Activated CD8-positive, alpha-beta memory T cell treated with anti-CD3 and anti-CD28 coated beads, Interleukin-2, amount 50 U/mL, for 4 hours (primary cell): ENCODE measurements at regions not wholly inside any gene's neighbourhood (a gene's known extent, or its start where the extent isn't known, plus 50 kb on each side); places are given as distances from the start of the nearest gene placed in this dataset.
"Not testable (repeated sequence)": the region's sequence is repeated elsewhere in the genome, so short reads cannot be mapped to it uniquely, and the experiment has no call there.

Source experiments
- DNase-seq: peaks from one replicate; pipeline ENCODE4 v3.0.0-alpha.2; 2020

- no peak for DNase-seq
These were observed 67.2 kb downstream of the BUB3 start for GRCh38 chr10:123221418-123221817.

DNA sequence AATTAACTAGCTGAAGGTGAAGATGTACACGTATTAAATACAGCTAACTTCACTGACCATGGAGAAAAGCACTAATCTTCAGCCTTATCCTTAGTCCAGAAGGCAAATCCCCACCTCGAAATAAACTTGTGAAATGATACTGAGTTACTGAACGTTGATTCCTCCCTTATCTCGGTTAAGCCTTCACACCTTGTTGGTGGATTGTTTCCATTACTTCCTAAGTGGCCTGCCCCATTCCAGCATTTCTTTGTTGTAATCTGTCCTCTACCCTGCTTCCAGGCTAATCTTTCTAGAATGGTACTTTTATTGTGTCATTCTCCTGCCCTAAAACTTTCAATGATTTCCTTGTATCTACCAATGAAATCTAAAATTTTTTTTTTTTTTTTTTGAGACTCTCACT, 68.6 kb downstream of the BUB3 start:
- no peak for DNase-seq

GRCh38 chr10:123227706-123228105, 73.5 kb downstream of the BUB3 start:
- DNase-seq = no peak

DNA sequence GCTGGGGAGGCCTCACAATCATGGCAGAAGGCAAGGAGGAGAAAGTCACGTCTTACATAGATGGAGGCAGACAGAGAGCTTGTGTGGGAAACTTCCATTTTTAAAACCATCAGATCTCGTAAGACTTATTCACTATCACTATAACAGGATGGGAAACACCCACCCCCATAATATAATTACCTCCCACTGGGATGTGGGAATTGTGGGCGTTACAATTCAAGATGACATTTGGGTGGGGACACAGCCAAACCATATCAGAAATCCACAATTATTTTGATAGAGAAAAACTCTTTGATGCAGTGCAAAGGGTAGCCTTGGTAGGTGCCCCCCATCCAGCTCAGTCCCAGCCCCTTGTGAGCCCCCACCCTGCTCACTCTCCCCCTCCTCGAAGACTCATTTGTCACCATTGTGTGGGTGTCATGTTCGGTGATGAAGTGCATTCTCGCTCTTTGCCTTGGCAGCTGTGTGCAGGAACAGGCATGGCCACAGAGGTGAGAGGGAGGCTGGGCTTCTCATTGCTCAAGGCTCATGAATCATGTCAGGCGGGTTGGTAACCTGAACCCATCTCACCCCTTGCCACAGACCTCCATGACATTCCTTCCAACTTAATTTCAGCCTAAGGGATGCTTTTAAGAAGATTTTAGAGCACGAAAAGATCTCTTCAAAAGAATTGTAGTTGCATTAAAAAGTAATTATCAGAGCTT, 75.9 kb downstream of the BUB3 start:
- DNase-seq = no peak

GRCh38 chr10:123232879-123233278, 78.7 kb downstream of the BUB3 start:
- DNase-seq = not testable (repeated sequence)

DNA sequence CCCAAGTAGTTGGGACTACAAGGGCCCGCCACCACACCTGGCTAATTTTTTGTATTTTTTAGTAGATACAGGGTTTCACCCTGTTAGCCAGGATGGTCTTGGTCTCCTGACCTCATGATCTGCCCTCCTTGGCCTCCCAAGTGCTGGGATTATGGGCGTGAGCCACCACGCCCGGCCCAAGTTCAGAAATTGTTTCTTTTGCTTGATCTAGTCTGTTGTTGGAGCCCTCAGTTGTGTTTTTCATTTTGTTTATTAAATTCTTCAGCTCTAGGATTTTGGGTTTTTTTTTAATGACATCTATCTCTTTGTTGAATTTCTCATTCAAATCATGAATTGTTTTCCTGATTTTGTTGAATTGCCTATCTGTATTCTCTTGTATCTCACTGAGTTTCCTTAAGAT, 80.8 kb downstream of the BUB3 start:
- not testable (repeated sequence) for DNase-seq

- no peak for DNase-seq
These were observed 81.9 kb downstream of the BUB3 start for GRCh38 chr10:123236126-123236525.

DNA sequence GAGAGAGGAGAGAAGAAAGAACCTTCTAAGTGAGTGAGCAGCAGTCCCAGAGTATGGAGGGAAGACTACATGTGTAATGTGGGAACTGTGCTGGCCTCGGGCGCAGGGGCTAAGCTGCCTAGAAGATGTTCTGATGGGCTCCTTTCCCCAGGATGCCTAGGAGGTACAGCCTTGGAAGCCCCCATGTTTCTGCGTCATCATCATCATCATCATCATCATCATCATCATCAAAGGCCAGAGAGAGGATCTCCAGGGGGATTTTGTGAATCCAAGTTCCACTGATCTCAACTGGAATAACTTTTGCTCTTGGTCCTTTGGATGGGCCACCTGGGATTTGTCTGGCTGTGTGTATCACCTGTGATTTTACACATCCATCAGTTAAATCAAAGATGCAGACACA, 86.0 kb downstream of the BUB3 start:
- no peak for DNase-seq

GRCh38 chr10:123240776-123241175, 86.6 kb downstream of the BUB3 start:
- DNase-seq = no peak

DNA sequence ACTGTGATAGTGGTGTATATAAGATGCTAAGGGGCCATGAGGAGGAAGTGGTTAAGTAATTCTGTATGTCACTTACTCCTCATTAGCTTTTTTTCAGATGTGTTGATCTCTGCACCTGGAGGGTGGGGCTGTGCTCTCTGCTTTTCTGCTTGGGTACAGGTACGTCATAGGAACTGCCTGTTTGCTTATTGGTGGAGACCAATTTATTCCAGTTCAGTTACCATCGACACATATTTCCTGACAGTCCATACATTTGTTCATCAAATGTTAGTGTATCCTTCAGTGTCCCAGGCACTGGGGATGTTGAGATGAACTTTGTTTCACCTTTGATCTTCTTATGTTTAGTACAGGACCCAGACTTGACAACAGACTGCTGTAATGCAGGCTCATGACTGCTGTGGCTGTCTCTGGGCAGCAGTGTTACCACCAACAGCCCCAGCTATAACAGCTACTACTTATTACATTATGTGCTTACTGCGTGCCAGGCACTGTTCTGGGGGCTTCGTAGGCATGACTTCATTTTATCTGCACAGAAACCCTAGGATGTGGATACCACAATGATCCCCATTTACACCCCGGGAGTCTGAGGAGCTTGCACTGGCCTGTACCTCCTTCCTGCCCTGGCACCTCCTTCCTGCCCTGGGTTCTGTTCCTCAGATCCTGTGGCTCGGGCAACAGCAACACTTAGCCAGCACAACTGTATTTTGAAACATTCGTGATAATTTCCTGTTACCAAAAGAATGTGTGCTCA, 87.4 kb downstream of the BUB3 start:
- DNase-seq = peak; percentile 22

DNA sequence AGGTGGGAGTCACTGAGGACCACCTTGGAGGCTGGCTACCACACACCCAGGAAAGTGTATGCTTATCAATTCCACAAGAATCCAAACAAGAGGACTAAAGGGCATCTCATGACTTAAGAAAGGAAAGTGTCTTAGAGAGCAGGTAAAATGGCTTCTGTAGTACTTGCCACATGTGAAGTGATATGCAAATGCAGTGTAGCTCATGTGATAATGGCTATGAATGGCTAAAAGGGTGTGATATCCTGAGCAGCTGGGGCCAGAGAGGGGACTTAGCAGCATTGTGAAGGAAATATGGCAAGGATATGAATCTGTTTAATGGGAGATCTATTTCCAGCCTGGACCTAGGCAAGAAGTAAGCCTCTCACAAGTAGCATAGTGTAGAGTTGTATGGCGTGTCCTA, 90.5 kb downstream of the BUB3 start:
- no peak for DNase-seq

- no peak for DNase-seq
These were observed 91.1 kb downstream of the BUB3 start for GRCh38 chr10:123245264-123245663.

GRCh38 chr10:123249894-123250293, 95.7 kb downstream of the BUB3 start:
- no peak for DNase-seq

DNA sequence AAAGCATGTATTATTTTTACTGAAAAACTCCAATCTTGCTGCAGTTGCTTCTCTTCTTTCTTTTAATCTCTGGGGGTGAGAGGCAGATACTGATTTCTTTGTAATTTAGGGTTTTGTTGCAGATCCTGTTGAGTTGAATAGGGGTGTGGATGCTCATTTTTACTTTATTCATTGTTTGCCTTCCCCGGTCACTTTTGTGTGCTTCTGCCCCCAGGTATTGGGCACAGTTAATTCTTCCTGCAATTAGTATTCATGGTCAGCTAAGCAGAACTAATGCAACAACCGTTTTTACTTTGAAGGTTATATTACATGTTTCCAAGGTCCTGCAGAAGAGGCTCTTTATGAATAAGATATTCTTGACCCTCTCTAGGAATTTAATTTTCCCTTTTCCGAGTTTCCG, 96.4 kb downstream of the BUB3 start:
- no peak for DNase-seq

GRCh38 chr10:123252779-123253178, 98.6 kb downstream of the BUB3 start:
- no peak for DNase-seq

- DNase-seq = not testable (repeated sequence)
These were observed 100.1 kb downstream of the BUB3 start for GRCh38 chr10:123254343-123254742.

- DNase-seq = no peak
These were observed 103.8 kb downstream of the BUB3 start for GRCh38 chr10:123257904-123258456.

DNA sequence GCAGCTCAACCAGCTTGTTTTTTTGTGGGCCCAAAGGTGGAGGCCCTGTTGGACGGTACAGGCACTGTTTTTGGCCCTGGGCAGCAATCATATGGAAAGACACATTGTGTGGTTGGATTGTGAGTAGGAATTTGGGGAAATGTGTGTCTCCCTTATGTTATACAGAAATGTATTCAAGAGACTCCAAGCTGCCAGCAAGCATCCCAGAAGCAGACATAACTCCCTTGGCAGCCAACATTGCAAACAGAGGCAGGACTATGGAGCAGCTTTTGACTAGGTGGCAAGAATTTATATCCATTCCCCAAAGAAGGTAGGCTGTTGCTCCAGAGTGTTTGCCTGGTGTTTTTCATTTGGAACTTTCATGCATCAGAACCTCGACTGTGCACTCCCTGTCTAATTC, 104.9 kb downstream of the BUB3 start:
- no peak for DNase-seq

- no peak for DNase-seq
These were observed 105.6 kb downstream of the BUB3 start for GRCh38 chr10:123259791-123260190.

- no peak for DNase-seq
These were observed 108.3 kb downstream of the BUB3 start for GRCh38 chr10:123262456-123262855.

DNA sequence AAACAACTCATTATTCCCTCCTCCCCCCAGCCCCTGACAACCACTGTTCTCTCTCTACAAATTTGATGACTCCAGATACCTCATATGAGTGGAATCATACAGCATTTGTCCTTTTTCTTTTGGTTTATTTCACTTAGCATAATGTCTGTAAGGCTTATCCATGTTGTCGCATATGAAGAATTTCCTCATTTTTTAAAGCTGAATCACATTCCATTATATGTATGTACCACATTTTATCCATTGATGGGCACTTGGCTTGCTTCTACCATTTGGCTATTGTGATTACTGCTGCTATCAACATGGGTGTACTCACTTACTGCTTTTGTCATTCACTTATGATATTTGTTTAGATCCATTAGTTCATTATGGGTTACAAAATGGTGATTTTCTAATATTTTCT, 112.8 kb downstream of the BUB3 start:
- DNase-seq = no peak

GRCh38 chr10:123269017-123269552, 114.9 kb downstream of the BUB3 start:
- no peak for DNase-seq

DNA sequence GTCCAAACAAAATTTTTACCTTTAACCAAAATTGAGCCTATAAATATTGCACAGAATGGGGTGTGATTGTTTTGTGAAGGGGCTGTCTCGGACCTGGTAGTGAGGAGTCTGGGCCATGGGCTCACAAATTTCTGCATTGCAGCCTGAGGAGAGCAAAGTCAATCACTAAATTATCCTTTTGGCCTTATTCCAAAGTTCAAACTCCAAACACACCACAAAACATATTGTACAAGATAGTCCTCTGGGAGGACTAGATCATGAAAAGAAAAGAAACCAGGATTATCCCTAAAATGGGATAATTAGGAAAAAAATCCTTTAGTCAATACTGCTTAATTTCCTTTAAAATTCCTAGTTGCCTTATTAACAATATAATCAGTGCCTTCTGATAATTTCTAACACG, 115.5 kb downstream of the BUB3 start:
- DNase-seq = no peak

- DNase-seq = no peak
These were observed 116.0 kb downstream of the BUB3 start for GRCh38 chr10:123270221-123270620.
